ENCODE measurements at regions not wholly inside any gene's neighbourhood (a gene's known extent, or its start where the extent isn't known, plus 50 kb on each side); places are given as distances from the start of the nearest gene placed in this dataset.

GRCh38 chr2:134014196-134014960 is 239.5 kb upstream of the MGAT5 start:
- TF ChIP-seq, protein P1, sequence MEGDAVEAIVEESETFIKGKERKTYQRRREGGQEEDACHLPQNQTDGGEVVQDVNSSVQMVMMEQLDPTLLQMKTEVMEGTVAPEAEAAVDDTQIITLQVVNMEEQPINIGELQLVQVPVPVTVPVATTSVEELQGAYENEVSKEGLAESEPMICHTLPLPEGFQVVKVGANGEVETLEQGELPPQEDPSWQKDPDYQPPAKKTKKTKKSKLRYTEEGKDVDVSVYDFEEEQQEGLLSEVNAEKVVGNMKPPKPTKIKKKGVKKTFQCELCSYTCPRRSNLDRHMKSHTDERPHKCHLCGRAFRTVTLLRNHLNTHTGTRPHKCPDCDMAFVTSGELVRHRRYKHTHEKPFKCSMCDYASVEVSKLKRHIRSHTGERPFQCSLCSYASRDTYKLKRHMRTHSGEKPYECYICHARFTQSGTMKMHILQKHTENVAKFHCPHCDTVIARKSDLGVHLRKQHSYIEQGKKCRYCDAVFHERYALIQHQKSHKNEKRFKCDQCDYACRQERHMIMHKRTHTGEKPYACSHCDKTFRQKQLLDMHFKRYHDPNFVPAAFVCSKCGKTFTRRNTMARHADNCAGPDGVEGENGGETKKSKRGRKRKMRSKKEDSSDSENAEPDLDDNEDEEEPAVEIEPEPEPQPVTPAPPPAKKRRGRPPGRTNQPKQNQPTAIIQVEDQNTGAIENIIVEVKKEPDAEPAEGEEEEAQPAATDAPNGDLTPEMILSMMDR (IDR thresholded peaks at IDR 0.05; ENCODE audit: control extremely low read depth, extremely low read depth, low read depth, missing control alignments), result no peak
- ChIA-PET CTCF (no interaction called here), POLR2A (no interaction called here)
- DNase-seq (ENCODE audit: extremely low spot score), result no peak

GRCh38 chr2:134019871-134020270 is 234.0 kb upstream of the MGAT5 start:
- TF ChIP-seq, protein P1 (IDR thresholded peaks at IDR 0.05; ENCODE audit: control extremely low read depth, extremely low read depth, low read depth, missing control alignments), result no peak
- CTCF ChIA-PET, result interaction anchor here (0.8 kb wide), 1 partner anchor 15 kb away, joined by 3 read pairs; no protein-coding TSS in a partner anchor
- DNase-seq (ENCODE audit: extremely low spot score), result no peak
- POLR2A ChIA-PET, result no interaction called here

DNA sequence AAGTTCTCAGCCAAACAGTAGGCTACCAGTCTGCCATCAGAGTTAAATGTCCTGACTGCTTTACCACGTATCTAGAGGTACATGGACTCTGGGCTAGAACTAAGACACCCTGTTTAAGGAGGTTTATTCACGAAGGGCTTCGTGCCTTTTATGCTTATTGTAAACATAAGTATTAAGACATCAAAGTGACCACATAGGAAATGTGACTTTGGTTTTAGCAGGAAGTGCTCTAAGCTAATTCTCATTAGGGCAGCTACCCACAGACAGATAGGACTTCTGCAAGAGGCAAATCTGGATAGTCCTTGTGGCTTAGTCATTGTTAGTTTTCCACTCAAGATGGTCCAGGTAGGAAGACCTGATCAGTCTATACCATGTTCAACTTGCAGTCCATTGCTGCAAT is 233.3 kb upstream of the MGAT5 start:
- ChIA-PET POLR2A (no interaction called here), CTCF (interaction anchor here (0.8 kb wide), 1 partner anchor 15 kb away, joined by 3 read pairs; no protein-coding TSS in a partner anchor)
- TF ChIP-seq, protein P1 (IDR thresholded peaks at IDR 0.05; ENCODE audit: control extremely low read depth, extremely low read depth, low read depth, missing control alignments), result no peak
- DNase-seq (ENCODE audit: extremely low spot score), result no peak

- TF ChIP-seq, protein P1 (IDR thresholded peaks at IDR 0.05; ENCODE audit: control extremely low read depth, extremely low read depth, low read depth, missing control alignments), result no peak
- ChIA-PET POLR2A (no interaction called here), CTCF (no interaction called here)
- peak; percentile 70 for DNase-seq (ENCODE audit: extremely low spot score)
Measured at GRCh38 chr2:134021830-134022524, 231.9 kb upstream of the MGAT5 start.

GRCh38 chr2:134023854-134024253 is 230.0 kb upstream of the MGAT5 start:
- TF ChIP-seq, protein P1 (IDR thresholded peaks at IDR 0.05; ENCODE audit: control extremely low read depth, extremely low read depth, low read depth, missing control alignments), result no peak
- DNase-seq (ENCODE audit: extremely low spot score), result no peak
- CTCF ChIA-PET, result interaction anchor here (1.4 kb wide), 1 partner anchor 8 kb away, joined by 3 read pairs; no protein-coding TSS in a partner anchor
- POLR2A ChIA-PET, result no interaction called here

DNA sequence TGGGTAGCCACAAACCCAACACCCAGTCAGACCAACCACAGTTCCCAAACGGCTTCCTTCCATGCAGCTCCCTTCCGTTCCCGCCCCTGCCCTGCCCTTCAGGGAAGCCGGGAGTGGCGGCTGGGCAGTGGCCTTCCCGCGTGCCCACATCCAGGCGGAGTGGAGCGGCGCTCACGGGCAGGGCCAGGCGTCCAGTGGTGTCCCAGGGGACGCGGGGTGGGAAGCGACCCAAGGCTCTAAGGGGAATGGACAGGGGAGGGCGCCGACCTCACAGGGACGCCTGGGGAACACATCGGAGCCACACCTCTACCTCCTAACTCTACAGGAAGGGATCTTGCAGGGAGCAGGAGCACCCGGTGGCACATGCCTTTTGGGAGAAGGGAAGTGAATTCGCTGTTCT is 225.9 kb upstream of the MGAT5 start:
- ChIA-PET POLR2A (no interaction called here), CTCF (no interaction called here)
- DNase-seq (ENCODE audit: extremely low spot score), result no peak
- TF ChIP-seq, protein P1 (IDR thresholded peaks at IDR 0.05; ENCODE audit: control extremely low read depth, extremely low read depth, low read depth, missing control alignments), result no peak

Data from GM10248 (cell line).